H9 (cell line): ENCODE measurements at regions not wholly inside any gene's neighbourhood (a gene's known extent, or its start where the extent isn't known, plus 50 kb on each side); places are given as distances from the start of the nearest gene placed in this dataset.

ENCODE experiments used
- DNase-seq: peaks from one replicate; pipeline ENCODE4 v3.0.0-alpha.2; 2017
- H2AFZ ChIP-seq: one replicate; pipeline ENCODE4 v1.6.1; 2013; ENCODE audit warnings: mild to moderate bottlenecking, low read length, control low read depth, moderate library complexity
- H2AK5ac ChIP-seq: 2 replicates; pipeline ENCODE4 v1.6.1; 2013; ENCODE audit warnings: low read length, control low read depth, mixed read lengths; ENCODE audit not compliant: insufficient read length
- H2BK120ac ChIP-seq: one replicate; pipeline ENCODE4 v1.6.1; 2013; ENCODE audit warnings: low read depth, mild to moderate bottlenecking, low read length, control low read depth, inconsistent platforms; ENCODE audit not compliant: poor library complexity, severe bottlenecking
- H2BK12ac ChIP-seq: 2 replicates; pipeline ENCODE4 v1.6.1; 2013; ENCODE audit warnings: low read length, control low read depth, mixed read lengths, low read depth; ENCODE audit not compliant: insufficient read length
- H2BK15ac ChIP-seq: 2 replicates; pipeline ENCODE4 v1.6.1; 2013; ENCODE audit warnings: low read depth, low read length, control low read depth
- H2BK20ac ChIP-seq: one replicate; pipeline ENCODE4 v1.6.1; 2013; ENCODE audit warnings: low read depth, mild to moderate bottlenecking, low read length, control low read depth, inconsistent platforms; ENCODE audit not compliant: poor library complexity, severe bottlenecking
- H2BK5ac ChIP-seq: 2 replicates; pipeline ENCODE4 v1.6.1; 2013; ENCODE audit warnings: low read length, control low read depth, mixed read lengths; ENCODE audit not compliant: insufficient read length
- H3K14ac ChIP-seq: 2 replicates; pipeline ENCODE4 v1.6.1; 2013; ENCODE audit warnings: low read length, control low read depth; ENCODE audit not compliant: insufficient read depth
- H3K18ac ChIP-seq: 2 replicates; pipeline ENCODE4 v1.6.1; 2013; ENCODE audit warnings: low read depth, mild to moderate bottlenecking, mixed read lengths, low read length, control low read depth; ENCODE audit not compliant: insufficient read length
- H3K23ac ChIP-seq: 2 replicates; pipeline ENCODE4 v1.6.1; 2013; ENCODE audit warnings: low read length, control low read depth, mixed read lengths, low read depth; ENCODE audit not compliant: insufficient read length
- H3K23me2 ChIP-seq: 2 replicates; pipeline ENCODE4 v1.6.1; 2013; ENCODE audit warnings: low read depth, mild to moderate bottlenecking, mixed read lengths, low read length, control low read depth; ENCODE audit not compliant: insufficient read length, poor library complexity, severe bottlenecking
- H3K27ac ChIP-seq: 2 replicates; pipeline ENCODE4 v1.5.1; 2013; ENCODE audit warnings: low read length, control low read depth, mixed read lengths, low read depth; ENCODE audit not compliant: insufficient read length
- H3K27me3 ChIP-seq: 2 replicates; pipeline ENCODE4 v1.6.1; 2013; ENCODE audit warnings: low read length, control low read depth, inconsistent platforms; ENCODE audit not compliant: insufficient read depth
- H3K4ac ChIP-seq: 2 replicates; pipeline ENCODE4 v1.6.1; 2013; ENCODE audit warnings: low read depth, mild to moderate bottlenecking, control low read depth, inconsistent platforms, low read length, moderate library complexity
- H3K4me1 ChIP-seq: 2 replicates; pipeline ENCODE4 v1.6.1; 2013; ENCODE audit warnings: low read length, control low read depth, inconsistent platforms; ENCODE audit not compliant: insufficient read depth
- H3K4me2 ChIP-seq: 2 replicates; pipeline ENCODE4 v1.6.1; 2013; ENCODE audit warnings: low read length, control low read depth, mixed read lengths; ENCODE audit not compliant: insufficient read length, insufficient read depth
- H3K56ac ChIP-seq: 2 replicates; pipeline ENCODE4 v1.6.1; 2013; ENCODE audit warnings: low read depth, mild to moderate bottlenecking, mixed read lengths, low read length, control low read depth; ENCODE audit not compliant: insufficient read length
- H3K79me1 ChIP-seq: 2 replicates; pipeline ENCODE4 v1.6.1; 2013; ENCODE audit warnings: low read depth, mild to moderate bottlenecking, moderate library complexity, low read length, control low read depth, inconsistent platforms; ENCODE audit not compliant: insufficient read depth, poor library complexity, severe bottlenecking
- H3K79me2 ChIP-seq: 2 replicates; pipeline ENCODE4 v1.6.1; 2013; ENCODE audit warnings: low read length, control low read depth, inconsistent platforms; ENCODE audit not compliant: insufficient read depth
- H3K9ac ChIP-seq: 2 replicates; pipeline ENCODE4 v1.6.1; 2013; ENCODE audit warnings: low read length, control low read depth, mixed read lengths; ENCODE audit not compliant: insufficient read length; ENCODE audit errors: extremely low read depth
- H3K9me3 ChIP-seq: one replicate; pipeline ENCODE4 v1.6.1; 2013; ENCODE audit warnings: low read depth, low read length, inconsistent platforms; ENCODE audit not compliant: control insufficient read depth
- H3T11ph ChIP-seq: one replicate; pipeline ENCODE4 v1.6.1; 2013; ENCODE audit warnings: mild to moderate bottlenecking, low read length, control low read depth, inconsistent platforms
- H4K20me1 ChIP-seq: one replicate; pipeline ENCODE4 v1.6.1; 2013; ENCODE audit not compliant: control insufficient read depth, insufficient read length, insufficient read depth
- H4K5ac ChIP-seq: 2 replicates; pipeline ENCODE4 v1.6.1; 2013; ENCODE audit warnings: low read depth, mild to moderate bottlenecking, mixed read lengths, low read length, control low read depth; ENCODE audit not compliant: insufficient read length
- H4K8ac ChIP-seq: replicated peaks from 2 replicates; pipeline ENCODE4 v1.6.1; 2013; ENCODE audit warnings: low read length, control low read depth, mixed read lengths, low read depth; ENCODE audit not compliant: insufficient read length
- H4K91ac ChIP-seq: 2 replicates; pipeline ENCODE4 v1.6.1; 2013; ENCODE audit warnings: low read depth, mild to moderate bottlenecking, moderate library complexity, mixed read lengths, low read length, control low read depth; ENCODE audit not compliant: insufficient read length
- H3K27ac Mint-ChIP-seq, 3 experiments: 2 replicates in 2 of 3; 3 replicates in 1 of 3; pipeline ENCODE4 v1.8.0; 2020 to 2021; ENCODE audit warnings: mixed read lengths in 3 of 3, mild to moderate bottlenecking in 1 of 3, moderate library complexity in 1 of 3
- H3K27me3 Mint-ChIP-seq: 2 replicates; pipeline ENCODE4 v1.8.0; 2021; ENCODE audit warnings: low read depth, mild to moderate bottlenecking, moderate library complexity, mixed read lengths
- H3K36me3 Mint-ChIP-seq, 3 experiments: 2 replicates in 2 of 3; 3 replicates in 1 of 3; pipeline ENCODE4 v1.8.0; 2020 to 2021; ENCODE audit warnings: low read depth in 3 of 3, mixed read lengths in 3 of 3; ENCODE audit not compliant: insufficient read depth in 1 of 3
- H3K4me1 Mint-ChIP-seq, 2 experiments: 2 replicates each; pipeline ENCODE4 v1.8.0; 2020; ENCODE audit warnings: mixed read lengths in 2 of 2
- H3K4me3 Mint-ChIP-seq, 2 experiments: 2 replicates in 1 of 2; 3 replicates in 1 of 2; pipeline ENCODE4 v1.8.0; 2020 to 2021; ENCODE audit warnings: mild to moderate bottlenecking in 2 of 2, mixed read lengths in 2 of 2, moderate library complexity in 1 of 2
- H3K9me3 Mint-ChIP-seq, 2 experiments: 2 replicates in 1 of 2; 3 replicates in 1 of 2; pipeline ENCODE4 v1.8.0; 2020; ENCODE audit warnings: mild to moderate bottlenecking in 2 of 2, mixed read lengths in 2 of 2, moderate library complexity in 1 of 2
- CTCF ChIP-seq: fragments of 200-600 bp; sonication (generic); conservative IDR thresholded peaks from 3 replicates; pipeline ENCODE4 v1.8.0; 2021; ENCODE audit warnings: antibody characterized with exemption, mild to moderate bottlenecking
- WGBS: extraction: QIAGEN DNeasy Blood & Tissue Kit; methylation state at CpG from one replicate; pipeline ENCODE4 v1.1.7; 2013; ENCODE audit warnings: missing lambda C conversion rate, low lambda C conversion rate, mixed read lengths; ENCODE audit not compliant: insufficient read length; ENCODE audit errors: extremely low coverage; 5-methylcytosine and 5-hydroxymethylcytosine counted together

- H3K9me3 Mint-ChIP-seq: peaks cover 8 to 16% of the 10 kb centered on the region in 2 experiments; a peak in 4 of 5 replicates
These were observed 282.3 kb downstream of the BCL11A start for GRCh38 chr2:60271131-60271530.

More at GRCh38 chr2:60271131-60271530, 282.3 kb downstream of the BCL11A start:
- Histone ChIP-seq H3K56ac (no peak overlapping the region), H2BK5ac (no peak overlapping the region), H3K4me1 (no peaks in the 10 kb centered on the region), H4K91ac (no peak overlapping the region), H3K4ac (no peak overlapping the region), H4K20me1 (no peaks in the 10 kb centered on the region), H3K14ac (no peak overlapping the region), H2AFZ (no peak overlapping the region), H3K79me2 (no peaks in the 10 kb centered on the region), H3K79me1 (no peaks in the 10 kb centered on the region), H3T11ph (no peak overlapping the region), H3K18ac (no peak overlapping the region), H3K23ac (no peak overlapping the region), H2BK20ac (no peak overlapping the region), H3K23me2 (no peaks in the 10 kb centered on the region), H2BK12ac (no peak overlapping the region), H3K9ac (no peak overlapping the region), H3K27me3 (no peaks in the 10 kb centered on the region), H2BK15ac (no peak overlapping the region), H3K4me2 (no peak overlapping the region), H2BK120ac (no peak overlapping the region), H3K9me3 (no peaks in the 10 kb centered on the region), H2AK5ac (no peak overlapping the region), H3K27ac (no peak overlapping the region), H4K8ac (no peak overlapping the region), H4K5ac (no peak overlapping the region)
- DNase-seq: no peak
- WGBS: no CpG with 5 or more reads among the region's 7 CpGs
- peaks cover 0 to 5% (median 2%) of the 10 kb centered on the region in 3 experiments; a peak in 3 of 7 replicates for H3K36me3 Mint-ChIP-seq
- TF ChIP-seq CTCF: no peak
- peaks cover 17% of the 10 kb centered on the region for H3K27me3 Mint-ChIP-seq
- peaks cover 9 to 16% of the 10 kb centered on the region in 2 experiments; a peak in 3 of 4 replicates for H3K4me1 Mint-ChIP-seq
- H3K4me3 Mint-ChIP-seq: no peak overlapping the region
- no peak overlapping the region; a peak in 1 of 7 replicates for H3K27ac Mint-ChIP-seq
